Left ventricle myocardium inferior (tissue), 1 donor: ENCODE measurements at regions not wholly inside any gene's neighbourhood (a gene's known extent, or its start where the extent isn't known, plus 50 kb on each side); places are given as distances from the start of the nearest gene placed in this dataset.

Experiments used
- DNase-seq: peaks from one replicate; pipeline ENCODE4 v3.0.0-alpha.2; 2020
- H3K27ac ChIP-seq: fragments of 200-600 bp; replicated peaks from 2 replicates; pipeline ENCODE4 v1.8.0; 2021
- H3K27me3 ChIP-seq: fragments of 200-600 bp; 2 replicates; pipeline ENCODE4 v1.8.0; 2021; ENCODE audit warnings: low read depth
- H3K36me3 ChIP-seq: fragments of 200-600 bp; 2 replicates; pipeline ENCODE4 v1.8.0; 2021
- H3K4me1 ChIP-seq: fragments of 200-600 bp; 2 replicates; pipeline ENCODE4 v1.8.0; 2021
- H3K4me3 ChIP-seq: fragments of 200-600 bp; 2 replicates; pipeline ENCODE4 v1.8.0; 2021; ENCODE audit warnings: mild to moderate bottlenecking, moderate library complexity
- H3K9me3 ChIP-seq: fragments of 200-600 bp; replicated peaks from 2 replicates; pipeline ENCODE4 v1.8.0; 2021
- CTCF ChIP-seq: fragments of 200-600 bp; IDR thresholded peaks from 2 replicates; pipeline ENCODE4 v1.8.0; 2021; ENCODE audit warnings: antibody characterized with exemption, mild to moderate bottlenecking, borderline replicate concordance
- intact Hi-C: fragments of 100-400 bp; cut with micrococcal nuclease; formaldehyde crosslinking; loops from one replicate; pipeline ENCODE4 v1.11.0; 2022
- donor health status: DM: no; HTN: yes; CAD: no; lungs with severe emphysema.

GRCh38 chr2:241939541-241939940 is 70.0 kb downstream of the RTP5 start:
- DNase-seq, result no peak
- Histone ChIP-seq H3K9me3 (no peaks in the 10 kb centered on the region), H3K27me3 (peaks cover 34% of the 10 kb centered on the region), H3K4me1 (no peaks in the 10 kb centered on the region), H3K36me3 (no peaks in the 10 kb centered on the region), H3K4me3 (no peak overlapping the region), H3K27ac (no peak overlapping the region)
- intact Hi-C loops, result no loop called here
- TF ChIP-seq CTCF, result no peak

GRCh38 chr2:241940329-241940728 is 70.8 kb downstream of the RTP5 start:
- intact Hi-C loops, result no loop called here
- H3K27me3 ChIP-seq, result peaks cover 35% of the 10 kb centered on the region
- no peaks in the 10 kb centered on the region for H3K36me3 ChIP-seq
- H3K4me3 ChIP-seq, result no peak overlapping the region
- H3K4me1 ChIP-seq, result no peaks in the 10 kb centered on the region
- no peak for DNase-seq
- peak; percentile 20 for TF ChIP-seq CTCF
- no peak overlapping the region for H3K27ac ChIP-seq
- H3K9me3 ChIP-seq, result no peaks in the 10 kb centered on the region

- DNase-seq, result no peak
- intact Hi-C loops, result no loop called here
- peaks cover 21% of the 10 kb centered on the region for H3K27me3 ChIP-seq
- no peaks in the 10 kb centered on the region for H3K4me1 ChIP-seq
- H3K36me3 ChIP-seq, result no peaks in the 10 kb centered on the region
- H3K9me3 ChIP-seq, result no peaks in the 10 kb centered on the region
- no peak overlapping the region for H3K27ac ChIP-seq
- no peak overlapping the region for H3K4me3 ChIP-seq
- TF ChIP-seq CTCF, result no peak
These were observed 72.3 kb downstream of the RTP5 start for GRCh38 chr2:241941691-241942301.

DNA sequence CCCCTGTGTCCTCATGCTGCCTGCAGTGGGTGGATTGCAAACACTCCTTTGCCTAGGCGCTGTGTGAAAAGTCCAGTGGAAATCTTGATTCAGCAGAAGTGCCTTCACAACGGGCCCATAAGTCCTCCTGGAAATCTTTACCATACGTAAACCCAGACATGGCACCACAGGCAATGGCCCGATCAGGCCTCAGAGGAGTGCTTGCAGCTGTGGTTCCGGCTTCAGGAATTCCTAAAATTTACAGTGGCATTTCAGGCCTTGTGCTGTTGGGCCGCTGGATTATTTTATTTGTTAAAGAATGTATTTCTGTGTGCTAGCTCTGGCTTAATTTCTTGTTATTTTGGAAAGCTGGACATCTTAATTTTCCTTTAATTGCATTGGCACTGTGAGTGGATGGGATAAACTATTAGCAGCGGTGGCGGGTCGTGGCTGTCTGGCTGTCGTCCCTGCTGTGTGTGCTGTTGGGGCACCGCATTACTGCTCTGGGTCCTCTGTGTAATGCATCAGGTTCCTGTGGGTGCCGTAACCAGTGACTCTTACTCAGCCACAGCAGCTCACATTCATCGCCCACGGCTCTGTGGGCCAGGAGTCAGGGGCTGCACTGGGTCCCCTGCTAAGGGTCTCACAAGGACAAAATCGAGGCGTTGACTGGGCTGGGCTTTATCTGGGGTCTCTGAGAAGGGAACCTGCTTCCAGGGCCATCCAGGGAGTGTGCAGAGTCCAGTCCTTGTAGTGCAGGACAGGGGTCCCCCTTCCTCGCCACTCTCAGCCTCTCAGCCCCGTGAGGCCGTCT is 73.1 kb downstream of the RTP5 start:
- Histone ChIP-seq H3K4me3 (no peak overlapping the region), H3K36me3 (no peaks in the 10 kb centered on the region), H3K4me1 (no peaks in the 10 kb centered on the region), H3K27ac (no peak overlapping the region), H3K27me3 (peaks cover 14% of the 10 kb centered on the region), H3K9me3 (no peaks in the 10 kb centered on the region)
- intact Hi-C loops, result no loop called here
- no peak for TF ChIP-seq CTCF
- no peak for DNase-seq

DNA sequence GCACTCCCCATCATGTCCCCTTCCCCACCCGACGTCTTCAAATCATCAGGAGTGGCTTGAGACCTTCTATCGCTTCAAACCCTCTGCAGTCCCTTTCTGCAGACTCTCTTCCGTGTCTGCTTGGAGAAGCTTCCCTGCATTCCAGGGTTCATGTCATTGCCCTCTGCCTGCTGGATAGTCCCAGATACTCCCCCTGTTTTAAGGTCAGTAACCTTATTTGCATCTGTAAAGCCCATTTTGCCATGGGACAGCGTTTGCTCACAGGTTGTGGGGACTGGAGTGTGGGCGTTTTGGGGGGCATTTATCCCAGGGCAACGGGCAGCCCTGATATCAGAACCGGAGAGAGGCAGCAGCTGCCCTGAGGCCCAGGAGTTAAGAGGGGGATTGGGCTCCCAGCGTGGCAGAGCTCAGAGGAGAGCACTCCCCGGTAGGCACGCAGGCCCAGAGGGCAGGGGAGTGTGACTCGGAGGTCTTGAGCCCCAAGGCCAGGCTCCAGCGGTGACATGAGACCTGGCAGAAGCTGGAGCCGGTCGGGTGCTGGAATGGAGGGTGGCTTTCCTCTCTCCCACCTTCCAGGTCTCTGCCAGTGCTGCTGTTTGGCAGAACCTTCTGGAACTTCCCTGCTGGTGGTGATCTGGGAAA is 73.8 kb downstream of the RTP5 start:
- Histone ChIP-seq H3K4me1 (no peaks in the 10 kb centered on the region), H3K9me3 (no peaks in the 10 kb centered on the region), H3K27ac (no peak overlapping the region), H3K27me3 (peaks cover 17% of the 10 kb centered on the region), H3K36me3 (no peaks in the 10 kb centered on the region), H3K4me3 (no peak overlapping the region)
- DNase-seq, result no peak
- TF ChIP-seq CTCF, result no peak
- intact Hi-C loops, result no loop called here
